Ectodermal cell (in vitro differentiated cells): ENCODE measurements at regions not wholly inside any gene's neighbourhood (a gene's known extent, or its start where the extent isn't known, plus 50 kb on each side); places are given as distances from the start of the nearest gene placed in this dataset.

Experiments used
- H3K27ac ChIP-seq: 2 replicates; pipeline ENCODE4 v1.7.0; 2013; ENCODE audit warnings: mild to moderate bottlenecking, low read depth, low read length; ENCODE audit not compliant: insufficient read depth, poor library complexity, severe bottlenecking
- H3K27me3 ChIP-seq: 2 replicates; pipeline ENCODE4 v1.7.0; 2013; ENCODE audit warnings: mild to moderate bottlenecking, low read length; ENCODE audit not compliant: insufficient read depth, control insufficient read depth, poor library complexity, severe bottlenecking
- H3K36me3 ChIP-seq: one replicate; pipeline ENCODE4 v1.7.0; 2013; ENCODE audit warnings: low read length; ENCODE audit not compliant: control insufficient read depth, insufficient read depth
- H3K4me1 ChIP-seq: one replicate; pipeline ENCODE4 v1.7.0; 2013; ENCODE audit warnings: low read length; ENCODE audit not compliant: control insufficient read depth, insufficient read depth
- H3K4me3 ChIP-seq: 2 replicates; pipeline ENCODE4 v1.7.0; 2013; ENCODE audit warnings: low read depth, low read length, control low read depth; ENCODE audit not compliant: insufficient read depth
- H3K9me3 ChIP-seq: 2 replicates; pipeline ENCODE4 v1.7.0; 2013; ENCODE audit warnings: mild to moderate bottlenecking, low read length, moderate library complexity; ENCODE audit not compliant: control insufficient read depth
- WGBS, 2 experiments: methylation state at CpG; one replicate each; pipeline ENCODE4 v1.1.7; 2013; ENCODE audit warnings: missing lambda C conversion rate in 2 of 2; 5-methylcytosine and 5-hydroxymethylcytosine counted together

GRCh38 chr18:40407909-40408308 lies 1547.1 kb upstream of the PIK3C3 start:
- Histone ChIP-seq H3K27ac (no peak overlapping the region), H3K9me3 (no peaks in the 10 kb centered on the region), H3K4me3 (no peak overlapping the region), H3K36me3 (no peaks in the 10 kb centered on the region), H3K4me1 (no peaks in the 10 kb centered on the region), H3K27me3 (no peaks in the 10 kb centered on the region)
- 83 to 85% methylated on average over 3 of the region's 3 CpGs for WGBS, 2 experiments

- no peaks in the 10 kb centered on the region for H3K36me3 ChIP-seq
- H3K9me3 ChIP-seq: no peaks in the 10 kb centered on the region
- WGBS, 2 experiments: 93 to 100% methylated on average over 1 of the region's 1 CpG
- H3K4me1 ChIP-seq: no peaks in the 10 kb centered on the region
- H3K27me3 ChIP-seq: no peaks in the 10 kb centered on the region
- no peak overlapping the region for H3K4me3 ChIP-seq
- no peak overlapping the region for H3K27ac ChIP-seq
These were observed 1550.8 kb upstream of the PIK3C3 start for GRCh38 chr18:40404284-40404683.

GRCh38 chr18:40402052-40402451 lies 1553.0 kb upstream of the PIK3C3 start:
- no peaks in the 10 kb centered on the region for H3K36me3 ChIP-seq
- H3K27me3 ChIP-seq: no peaks in the 10 kb centered on the region
- WGBS, 2 experiments: 95 to 100% methylated on average over 1 of the region's 1 CpG
- H3K4me3 ChIP-seq: no peak overlapping the region
- H3K9me3 ChIP-seq: no peaks in the 10 kb centered on the region
- H3K4me1 ChIP-seq: no peaks in the 10 kb centered on the region
- H3K27ac ChIP-seq: no peak overlapping the region

GRCh38 chr18:40388121-40388520 lies 1566.9 kb upstream of the PIK3C3 start:
- Histone ChIP-seq H3K27me3 (no peaks in the 10 kb centered on the region), H3K27ac (no peak overlapping the region), H3K9me3 (no peaks in the 10 kb centered on the region), H3K4me1 (no peaks in the 10 kb centered on the region), H3K36me3 (no peaks in the 10 kb centered on the region), H3K4me3 (no peak overlapping the region)
- 95 to 98% methylated on average over 2 of the region's 2 CpGs for WGBS, 2 experiments

GRCh38 chr18:40387130-40387787 lies 1567.8 kb upstream of the PIK3C3 start:
- 92 to 94% methylated on average over 3 of the region's 3 CpGs for WGBS, 2 experiments

GRCh38 chr18:40382197-40382596 lies 1572.8 kb upstream of the PIK3C3 start:
- 100% methylated on average over 1 of the region's 2 CpGs; no CpG with 5 or more reads in 1 of the 2 experiments for WGBS, 2 experiments
- Histone ChIP-seq H3K9me3 (no peaks in the 10 kb centered on the region), H3K27ac (no peak overlapping the region), H3K4me1 (no peaks in the 10 kb centered on the region), H3K4me3 (no peak overlapping the region), H3K27me3 (no peaks in the 10 kb centered on the region), H3K36me3 (no peaks in the 10 kb centered on the region)

More at GRCh38 chr18:40387130-40387787, 1567.8 kb upstream of the PIK3C3 start:
- Histone ChIP-seq H3K27me3 (no peaks in the 10 kb centered on the region), H3K27ac (no peak overlapping the region), H3K4me3 (no peak overlapping the region), H3K4me1 (no peaks in the 10 kb centered on the region), H3K9me3 (no peaks in the 10 kb centered on the region), H3K36me3 (no peaks in the 10 kb centered on the region)

GRCh38 chr18:40380686-40381439 lies 1574.2 kb upstream of the PIK3C3 start:
- H3K36me3 ChIP-seq: no peaks in the 10 kb centered on the region
- no peak overlapping the region for H3K27ac ChIP-seq
- WGBS, 2 experiments: 84 to 87% methylated on average over 5 to 6 of the region's 6 CpGs
- no peaks in the 10 kb centered on the region for H3K27me3 ChIP-seq
- no peaks in the 10 kb centered on the region for H3K4me1 ChIP-seq
- no peaks in the 10 kb centered on the region for H3K9me3 ChIP-seq
- H3K4me3 ChIP-seq: no peak overlapping the region

- Histone ChIP-seq H3K36me3 (no peaks in the 10 kb centered on the region), H3K27me3 (no peaks in the 10 kb centered on the region), H3K9me3 (no peaks in the 10 kb centered on the region), H3K27ac (no peak overlapping the region), H3K4me3 (no peak overlapping the region), H3K4me1 (no peaks in the 10 kb centered on the region)
- WGBS, 2 experiments: 85 to 100% methylated on average over 1 of the region's 1 CpG
These were observed 1579.2 kb upstream of the PIK3C3 start for GRCh38 chr18:40375837-40376236.

GRCh38 chr18:40371673-40372072 lies 1583.4 kb upstream of the PIK3C3 start:
- Histone ChIP-seq H3K27me3 (no peaks in the 10 kb centered on the region), H3K36me3 (no peaks in the 10 kb centered on the region), H3K27ac (no peak overlapping the region), H3K4me1 (no peaks in the 10 kb centered on the region), H3K9me3 (no peaks in the 10 kb centered on the region), H3K4me3 (no peak overlapping the region)
- 100% methylated on average over 1 of the region's 1 CpG for WGBS, 2 experiments

GRCh38 chr18:40367576-40367975 lies 1587.5 kb upstream of the PIK3C3 start:
- no peaks in the 10 kb centered on the region for H3K4me1 ChIP-seq
- H3K27me3 ChIP-seq: no peaks in the 10 kb centered on the region
- 70 to 83% methylated on average over 2 of the region's 2 CpGs for WGBS, 2 experiments
- no peaks in the 10 kb centered on the region for H3K9me3 ChIP-seq
- H3K27ac ChIP-seq: no peak overlapping the region
- H3K36me3 ChIP-seq: no peaks in the 10 kb centered on the region
- H3K4me3 ChIP-seq: no peak overlapping the region
